K562 (cell line): ENCODE measurements at regions not wholly inside any gene's neighbourhood (a gene's known extent, or its start where the extent isn't known, plus 50 kb on each side); places are given as distances from the start of the nearest gene placed in this dataset.
A peak's percentile ranks its signal among the peaks of the same experiment; 100 is the strongest.

Experiments
- ATAC-seq: fragments of 200-7000 bp; cut with Tn5 transposase; 3 replicates; pipeline ENCODE4 v1.9.1; 2020; ENCODE audit warnings: moderate library complexity
- BruUV-seq: library from RNA; stranded (reverse); fragments of 400-500 nt; replicated peaks from 2 replicates; lab custom pipeline; 2021; lab: Mats Ljungman, UMichigan
- CTCF ChIA-PET: fragments of 300-600 bp; formaldehyde crosslinking; extraction: SDS; loops from one replicate; lab custom pipeline; 2021; ENCODE audit warnings: low intra/inter-chr PET ratio; lab: Yijun Ruan, JAX
- POLR2A ChIA-PET: fragments of 300-600, 350-650 bp; sonication (Branson Sonifier 250); formaldehyde crosslinking; extraction: SDS; loops from one replicate; lab custom pipeline; 2021; ENCODE audit warnings: antibody characterized with exemption, inconsistent platforms; lab: Yijun Ruan, JAX
- DNase-seq, 4 experiments: peaks; one replicate each; pipeline versions ENCODE4 v3.0.0 to v3.0.0-alpha.2; 2011 to 2018; ENCODE audit warnings: low spot score in 3 of 4, mixed read lengths in 3 of 4; ENCODE audit errors: extremely low read depth in 1 of 4
- FAIRE-seq: peaks from 2 replicates; lab custom pipeline; 2011; peaks lifted over from hg19 to GRCh38; lab: Jason Lieb, UNC
- H2AFZ ChIP-seq: 2 replicates; pipeline ENCODE4 v1.6.0; 2011; ENCODE audit warnings: low read depth, low read length, control low read depth, inconsistent platforms
- H3K27ac ChIP-seq: fragments of 200-600 bp; 3 replicates; pipeline ENCODE4 v1.8.0; 2011; ENCODE audit warnings: low read depth, mild to moderate bottlenecking, control low read depth, inconsistent platforms, low read length, moderate library complexity, mixed read lengths; ENCODE audit errors: extremely low read depth
- H3K27me3 ChIP-seq, 2 experiments: fragments of 300-600 bp in 1 of 2; 2 replicates in 1 of 2; 3 replicates in 1 of 2; pipeline versions ENCODE4 v1.6.0 to v1.8.0; 2011; ENCODE audit warnings: inconsistent platforms in 2 of 2, low read length in 2 of 2, mild to moderate bottlenecking in 1 of 2, mixed read lengths in 1 of 2, moderate library complexity in 1 of 2; ENCODE audit not compliant: control insufficient read depth in 2 of 2, insufficient read depth in 2 of 2
- H3K36me3 ChIP-seq: fragments of 300-600 bp; 3 replicates; pipeline ENCODE4 v1.8.0; 2011; ENCODE audit warnings: mild to moderate bottlenecking, low read length, inconsistent platforms; ENCODE audit not compliant: control insufficient read depth, insufficient read depth
- H3K4me1 ChIP-seq, 2 experiments: fragments of 200-600 bp in 1 of 2; replicated peaks in 1 of 2; 2 replicates in 1 of 2; 3 replicates in 1 of 2; pipeline versions ENCODE4 v1.5.1 to v1.8.0; 2011; ENCODE audit warnings: inconsistent platforms in 2 of 2, low read length in 2 of 2, mild to moderate bottlenecking in 1 of 2, mixed read lengths in 1 of 2, moderate library complexity in 1 of 2; ENCODE audit not compliant: control insufficient read depth in 2 of 2, insufficient read depth in 2 of 2
- H3K4me2 ChIP-seq: 2 replicates; pipeline ENCODE4 v1.6.1; 2011; ENCODE audit warnings: low read length, control low read depth, inconsistent platforms, mixed read lengths; ENCODE audit not compliant: insufficient read depth
- H3K4me3 ChIP-seq: fragments of 200-600 bp; sonication (generic), shearing (Covaris generic); 2 replicates; pipeline ENCODE4 v1.5.1; 2016; ENCODE audit warnings: control low read depth, inconsistent platforms
- H3K79me2 ChIP-seq: fragments of 200-600 bp; 3 replicates; pipeline ENCODE4 v1.8.0; 2011; ENCODE audit warnings: low read length, inconsistent platforms; ENCODE audit not compliant: control insufficient read depth, insufficient read depth
- H3K9ac ChIP-seq, 2 experiments: 2 replicates each; pipeline versions ENCODE4 v1.6.0 to v1.6.1; 2011; ENCODE audit warnings: low read depth in 2 of 2, low read length in 2 of 2, control low read depth in 1 of 2, inconsistent platforms in 1 of 2, mild to moderate bottlenecking in 1 of 2, mixed read lengths in 1 of 2; ENCODE audit not compliant: insufficient read depth in 1 of 2
- H3K9me1 ChIP-seq: one replicate; pipeline ENCODE4 v1.6.0; 2011; ENCODE audit warnings: inconsistent platforms, mild to moderate bottlenecking, low read length, moderate library complexity; ENCODE audit not compliant: control insufficient read depth, insufficient read depth
- H3K9me3 ChIP-seq: replicated peaks from 2 replicates; pipeline ENCODE4 v1.5.1; 2011; ENCODE audit warnings: low read depth, low read length, inconsistent platforms; ENCODE audit not compliant: control insufficient read depth, insufficient read depth
- H4K20me1 ChIP-seq: replicated peaks from 2 replicates; pipeline ENCODE4 v1.6.1; 2011; ENCODE audit warnings: low read length, inconsistent platforms, mixed read lengths; ENCODE audit not compliant: control insufficient read depth, insufficient read depth
- DACH1 ChIP-seq: fragments of 450-650 bp; IDR thresholded peaks from 2 replicates; pipeline ENCODE4 v1.6.1; 2018; ENCODE audit not compliant: partially characterized antibody
- FIP1L1 ChIP-seq: fragments of 200-400 bp; formaldehyde crosslinking; IDR thresholded peaks from 2 replicates; pipeline ENCODE4 v1.6.1; 2018; ENCODE audit warnings: mild to moderate bottlenecking, low read depth, low read length; ENCODE audit not compliant: poor library complexity, severe bottlenecking
- FOXK2 ChIP-seq, 2 experiments: fragments of 450-650 bp; IDR thresholded peaks in 1 of 2; conservative IDR thresholded peaks in 1 of 2; 2 replicates each; pipeline ENCODE4 v1.6.1; 2016; ENCODE audit warnings: low read depth in 2 of 2, mild to moderate bottlenecking in 1 of 2
- HSF4 ChIP-seq: fragments of 250-450 bp; sonication (Bioruptor Pico); IDR thresholded peaks from 2 replicates; pipeline ENCODE4 v2.1.2; 2022; ENCODE audit warnings: mild to moderate bottlenecking, moderate library complexity, borderline replicate concordance
- KDM1A ChIP-seq, 2 experiments: fragments of 450-650 bp; IDR thresholded peaks; 2 replicates each; pipeline ENCODE4 v1.6.1; 2016; ENCODE audit warnings: mild to moderate bottlenecking in 2 of 2
- PHF20 ChIP-seq: fragments of 450-650 bp; IDR thresholded peaks from 2 replicates; pipeline ENCODE4 v1.6.1; 2018; ENCODE audit not compliant: partially characterized antibody
- RAD21 ChIP-seq, 2 experiments: fragments of 250-450 bp in 1 of 2; fragments of 450-650 bp in 1 of 2; sonication (Bioruptor Pico) in 1 of 2; formaldehyde crosslinking in 1 of 2; IDR thresholded peaks in 1 of 2; conservative IDR thresholded peaks in 1 of 2; 2 replicates each; pipeline versions ENCODE4 v1.4.0 to v1.8.0; 2020 to 2022; ENCODE audit warnings: mild to moderate bottlenecking in 2 of 2, moderate library complexity in 1 of 2
- SMARCA5 ChIP-seq: fragments of 450-650 bp; IDR thresholded peaks from 2 replicates; pipeline ENCODE4 v1.6.1; 2016
- ZNF24 ChIP-seq: fragments of 450-650 bp; IDR thresholded peaks from 2 replicates; pipeline ENCODE4 v1.6.1; 2016
- WGBS: fragments of 100-300 bp; shearing (Covaris generic); methylation state at CpG from one replicate; pipeline ENCODE4 v1.1.6; 2016; ENCODE audit warnings: low coverage, mixed read lengths; ENCODE audit not compliant: insufficient coverage; ENCODE audit errors: missing lambda C conversion rate; 5-methylcytosine and 5-hydroxymethylcytosine counted together
- in situ Hi-C: fragments of 300-500 bp; cut with MboI; formaldehyde crosslinking; loops from 4 replicates; pipeline ENCODE4 v1.15.0; 2018; ENCODE audit warnings: inconsistent platforms, mixed read lengths
- intact Hi-C: fragments of 100-400 bp; cut with micrococcal nuclease; formaldehyde crosslinking; loops from 2 replicates; pipeline ENCODE4 v1.14.2; 2022
- TF ChIP-seq, protein P1 (sequence below): sonication (generic); formaldehyde crosslinking; IDR thresholded peaks from 2 replicates; pipeline ENCODE4 v1.8.0; 2022; ENCODE audit warnings: mild to moderate bottlenecking, low read depth, missing genetic modification reagents
- TF ChIP-seq, protein P2 (sequence below), 2 experiments: fragments of 450-650 bp; formaldehyde crosslinking in 1 of 2; IDR thresholded peaks; 2 replicates each; pipeline versions ENCODE4 v1.4.0 to v1.6.1; 2014 to 2020; ENCODE audit warnings: mild to moderate bottlenecking in 2 of 2, borderline replicate concordance in 1 of 2, low read depth in 1 of 2

DNA sequence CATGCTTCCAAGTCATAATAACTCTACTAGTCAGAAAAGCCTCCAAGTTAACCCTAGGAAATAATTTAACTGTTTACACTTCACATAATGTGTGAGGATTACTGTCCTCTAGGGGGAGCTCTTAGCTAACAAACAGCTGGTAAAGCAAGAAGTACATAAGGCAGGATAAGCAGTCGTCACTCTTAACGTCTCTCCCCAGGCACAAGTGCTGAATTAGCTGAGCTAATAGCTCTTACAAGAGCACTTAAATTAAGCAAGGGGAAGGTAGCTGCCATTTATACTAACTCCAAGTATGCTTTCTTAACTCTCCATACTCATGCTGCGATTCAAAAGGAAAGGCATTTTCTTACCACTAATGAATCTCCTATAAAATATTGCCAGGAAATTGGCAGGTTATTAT is 79.3 kb upstream of the TSPAN11 start:
- Histone ChIP-seq H3K4me3 (no peak overlapping the region), H4K20me1 (no peaks in the 10 kb centered on the region), H3K9me1 (no peaks in the 10 kb centered on the region), H3K4me2 (no peak overlapping the region), H3K27ac (no peak overlapping the region), H3K27me3 (peaks cover 6 to 13% of the 10 kb centered on the region in 2 experiments; a peak in 4 of 5 replicates), H3K36me3 (no peaks in the 10 kb centered on the region), H3K4me1 (peaks cover 0 to 2% of the 10 kb centered on the region in 2 experiments; a peak in 3 of 5 replicates), H2AFZ (no peak overlapping the region), H3K9ac (no peak overlapping the region), H3K79me2 (no peaks in the 10 kb centered on the region), H3K9me3 (no peaks in the 10 kb centered on the region)
- in situ Hi-C loops (no loop called here), intact Hi-C loops (loop anchor here (2.0 kb wide), 2 partner anchors 392 to 400 kb away; no protein-coding TSS in a partner anchor)
- WGBS: 24% methylated on average over 3 of the region's 3 CpGs
- BruUV-seq: no TSS peak
- ATAC-seq (peak; percentile 65), DNase-seq (peak in 3 of 4 experiments; percentile 37 to 81 (median 40)), FAIRE-seq (peak; percentile 74)
- CTCF ChIA-PET: interaction anchor here (0.6 to 1.8 kb wide), 7 partner anchors 139 to 1328 kb away, joined by 3 to 5 read pairs (median 4); no protein-coding TSS in a partner anchor
- POLR2A ChIA-PET: no interaction called here
- TF ChIP-seq FOXK2 (conservative IDR thresholded peaks at IDR 0.05 in 1 of 2, IDR thresholded peaks at IDR 0.05 in 1 of 2; ENCODE audit: low read depth in 2 of 2) (peak; percentile 43 to 60; a peak in 3 of 4 replicates), DACH1 (peak; percentile 90), FIP1L1 (no peak), HSF4 (CRISPR knock-in tag) (no peak), KDM1A (IDR thresholded peaks at IDR 0.05) (peak; percentile 55 to 88; a peak in 3 of 4 replicates), RAD21 (CRISPR knock-in tag; conservative IDR thresholded peaks at IDR 0.05 in 1 of 2, IDR thresholded peaks at IDR 0.05 in 1 of 2) (peak; percentile 86 to 96), ZNF24 (0 out of 2 replicates have a peak, but pooled peaks have one; percentile 28), SMARCA5 (peak; percentile 97), PHF20 (peak; percentile 33)
- TF ChIP-seq, protein P1, sequence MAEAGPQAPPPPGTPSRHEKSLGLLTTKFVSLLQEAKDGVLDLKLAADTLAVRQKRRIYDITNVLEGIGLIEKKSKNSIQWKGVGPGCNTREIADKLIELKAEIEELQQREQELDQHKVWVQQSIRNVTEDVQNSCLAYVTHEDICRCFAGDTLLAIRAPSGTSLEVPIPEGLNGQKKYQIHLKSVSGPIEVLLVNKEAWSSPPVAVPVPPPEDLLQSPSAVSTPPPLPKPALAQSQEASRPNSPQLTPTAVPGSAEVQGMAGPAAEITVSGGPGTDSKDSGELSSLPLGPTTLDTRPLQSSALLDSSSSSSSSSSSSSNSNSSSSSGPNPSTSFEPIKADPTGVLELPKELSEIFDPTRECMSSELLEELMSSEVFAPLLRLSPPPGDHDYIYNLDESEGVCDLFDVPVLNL (CRISPR knock-in tag): no peak
- TF ChIP-seq, protein P2, sequence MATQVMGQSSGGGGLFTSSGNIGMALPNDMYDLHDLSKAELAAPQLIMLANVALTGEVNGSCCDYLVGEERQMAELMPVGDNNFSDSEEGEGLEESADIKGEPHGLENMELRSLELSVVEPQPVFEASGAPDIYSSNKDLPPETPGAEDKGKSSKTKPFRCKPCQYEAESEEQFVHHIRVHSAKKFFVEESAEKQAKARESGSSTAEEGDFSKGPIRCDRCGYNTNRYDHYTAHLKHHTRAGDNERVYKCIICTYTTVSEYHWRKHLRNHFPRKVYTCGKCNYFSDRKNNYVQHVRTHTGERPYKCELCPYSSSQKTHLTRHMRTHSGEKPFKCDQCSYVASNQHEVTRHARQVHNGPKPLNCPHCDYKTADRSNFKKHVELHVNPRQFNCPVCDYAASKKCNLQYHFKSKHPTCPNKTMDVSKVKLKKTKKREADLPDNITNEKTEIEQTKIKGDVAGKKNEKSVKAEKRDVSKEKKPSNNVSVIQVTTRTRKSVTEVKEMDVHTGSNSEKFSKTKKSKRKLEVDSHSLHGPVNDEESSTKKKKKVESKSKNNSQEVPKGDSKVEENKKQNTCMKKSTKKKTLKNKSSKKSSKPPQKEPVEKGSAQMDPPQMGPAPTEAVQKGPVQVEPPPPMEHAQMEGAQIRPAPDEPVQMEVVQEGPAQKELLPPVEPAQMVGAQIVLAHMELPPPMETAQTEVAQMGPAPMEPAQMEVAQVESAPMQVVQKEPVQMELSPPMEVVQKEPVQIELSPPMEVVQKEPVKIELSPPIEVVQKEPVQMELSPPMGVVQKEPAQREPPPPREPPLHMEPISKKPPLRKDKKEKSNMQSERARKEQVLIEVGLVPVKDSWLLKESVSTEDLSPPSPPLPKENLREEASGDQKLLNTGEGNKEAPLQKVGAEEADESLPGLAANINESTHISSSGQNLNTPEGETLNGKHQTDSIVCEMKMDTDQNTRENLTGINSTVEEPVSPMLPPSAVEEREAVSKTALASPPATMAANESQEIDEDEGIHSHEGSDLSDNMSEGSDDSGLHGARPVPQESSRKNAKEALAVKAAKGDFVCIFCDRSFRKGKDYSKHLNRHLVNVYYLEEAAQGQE (IDR thresholded peaks at IDR 0.05; ENCODE audit: borderline replicate concordance): peak; percentile 74
- TF ChIP-seq, protein P2 (CRISPR knock-in tag; IDR thresholded peaks at IDR 0.05; ENCODE audit: low read depth): no peak
